LNCaP clone FGC (cell line): ENCODE measurements at regions not wholly inside any gene's neighbourhood (a gene's known extent, or its start where the extent isn't known, plus 50 kb on each side); places are given as distances from the start of the nearest gene placed in this dataset.

Experiments
- DNase-seq: peaks from one replicate; pipeline ENCODE4 v3.0.0-alpha.2; 2011; ENCODE audit warnings: low read depth
- H3K4me3 ChIP-seq: 2 replicates; pipeline ENCODE4 v1.5.1; 2011; ENCODE audit warnings: mild to moderate bottlenecking, low read depth, low read length, control low read depth
- CTCF ChIP-seq: IDR thresholded peaks from 2 replicates; pipeline ENCODE4 v1.5.1; 2012; ENCODE audit warnings: mild to moderate bottlenecking; ENCODE audit not compliant: control insufficient read depth, insufficient read depth; ENCODE audit errors: extremely low read depth

- H3K4me3 ChIP-seq, result no peak overlapping the region
- TF ChIP-seq CTCF, result no peak
- DNase-seq, result no peak
Observed at GRCh38 chr3:90241481-90241880, 1134.1 kb downstream of the EPHA3 start.

- H3K4me3 ChIP-seq, result no peak overlapping the region
- DNase-seq, result no peak
- TF ChIP-seq CTCF, result no peak
Observed at GRCh38 chr3:90253131-90253530, 1145.7 kb downstream of the EPHA3 start.

GRCh38 chr3:90261481-90262433, 1154.3 kb downstream of the EPHA3 start:
- DNase-seq, result no peak
- no peak overlapping the region for H3K4me3 ChIP-seq
- no peak for TF ChIP-seq CTCF
